ENCODE measurements at regions not wholly inside any gene's neighbourhood (a gene's known extent, or its start where the extent isn't known, plus 50 kb on each side); places are given as distances from the start of the nearest gene placed in this dataset.

GRCh38 chr11:36751996-36752395, 154.0 kb upstream of the RAG2 start:
- intact Hi-C loops (cut with DNase I) = loop anchor here (5.0 kb wide), 1 partner anchor 190 kb away; no protein-coding TSS in a partner anchor
- no peak overlapping the region for H3K27ac ChIP-seq
- 74 to 80% methylated on average over 3 of the region's 3 CpGs for WGBS, 2 donors
- H3K36me3 ChIP-seq = no peaks in the 10 kb centered on the region
- TF ChIP-seq CTCF (IDR thresholded peaks at IDR 0.05) (no peak), POLR2A (IDR thresholded peaks at IDR 0.05) (no peak)
- H3K4me1 ChIP-seq = no peaks in the 10 kb centered on the region
- H3K4me3 ChIP-seq (replicated peaks in 1 of 3) = no peak overlapping the region
- H3K27me3 ChIP-seq = no peaks in the 10 kb centered on the region
- DNase-seq = no peak
- H3K9me3 ChIP-seq = no peaks in the 10 kb centered on the region

- Histone ChIP-seq H3K27ac (no peak overlapping the region), H3K9me3 (no peaks in the 10 kb centered on the region), H3K36me3 (no peaks in the 10 kb centered on the region), H3K4me3 (replicated peaks in 1 of 3) (no peak overlapping the region), H3K4me1 (no peaks in the 10 kb centered on the region), H3K27me3 (no peaks in the 10 kb centered on the region)
- intact Hi-C loops (cut with DNase I) = loop anchor here (5.0 kb wide), 1 partner anchor 189 kb away; no protein-coding TSS in a partner anchor
- DNase-seq = no peak
- TF ChIP-seq POLR2A (IDR thresholded peaks at IDR 0.05) = no peak
- TF ChIP-seq CTCF (IDR thresholded peaks at IDR 0.05) = no peak
- WGBS, 2 donors = 56 to 75% methylated on average over 4 of the region's 4 CpGs
Observed at GRCh38 chr11:36751335-36751781, 153.3 kb upstream of the RAG2 start.

- 42 to 65% methylated on average over 1 of the region's 1 CpG for WGBS, 2 donors
- H3K36me3 ChIP-seq = no peaks in the 10 kb centered on the region
- TF ChIP-seq CTCF (IDR thresholded peaks at IDR 0.05) (no peak), POLR2A (IDR thresholded peaks at IDR 0.05) (no peak)
- intact Hi-C loops (cut with DNase I) = loop anchor here (5.0 kb wide), 1 partner anchor 188 kb away; no protein-coding TSS in a partner anchor
- H3K4me3 ChIP-seq (replicated peaks in 1 of 3) = no peak overlapping the region
- H3K27me3 ChIP-seq = no peaks in the 10 kb centered on the region
- no peaks in the 10 kb centered on the region for H3K9me3 ChIP-seq
- no peak for DNase-seq
- H3K27ac ChIP-seq = no peak overlapping the region
- H3K4me1 ChIP-seq = no peaks in the 10 kb centered on the region
Observed at GRCh38 chr11:36750349-36750748, 152.3 kb upstream of the RAG2 start.

GRCh38 chr11:36748836-36749235, 150.8 kb upstream of the RAG2 start:
- Histone ChIP-seq H3K4me1 (no peaks in the 10 kb centered on the region), H3K27me3 (no peaks in the 10 kb centered on the region), H3K27ac (no peak overlapping the region), H3K36me3 (no peaks in the 10 kb centered on the region), H3K4me3 (replicated peaks in 1 of 3) (no peak overlapping the region), H3K9me3 (no peaks in the 10 kb centered on the region)
- no peak for DNase-seq
- TF ChIP-seq CTCF (IDR thresholded peaks at IDR 0.05) = no peak
- TF ChIP-seq POLR2A (IDR thresholded peaks at IDR 0.05) = no peak
- intact Hi-C loops (cut with DNase I) = loop anchor here (5.0 kb wide), 1 partner anchor 42 kb away; no protein-coding TSS in a partner anchor
- WGBS, 2 donors = 63 to 74% methylated on average over 2 of the region's 2 CpGs

- no peaks in the 10 kb centered on the region for H3K9me3 ChIP-seq
- 36 to 37% methylated on average over 7 of the region's 7 CpGs for WGBS, 2 donors
- no peaks in the 10 kb centered on the region for H3K4me1 ChIP-seq
- no peak overlapping the region for H3K27ac ChIP-seq
- H3K4me3 ChIP-seq (replicated peaks in 1 of 3) = no peak overlapping the region
- intact Hi-C loops (cut with DNase I) = loop anchor here (5.0 kb wide), 1 partner anchor 40 kb away; no protein-coding TSS in a partner anchor
- H3K27me3 ChIP-seq = no peaks in the 10 kb centered on the region
- TF ChIP-seq CTCF (IDR thresholded peaks at IDR 0.05) (peak; percentile 84 to 99 (median 98)), POLR2A (IDR thresholded peaks at IDR 0.05) (no peak)
- peak; percentile 87 for DNase-seq
- no peaks in the 10 kb centered on the region for H3K36me3 ChIP-seq
Observed at GRCh38 chr11:36746886-36747710, 149.1 kb upstream of the RAG2 start.
